AG08396 (cell line): ENCODE measurements at regions not wholly inside any gene's neighbourhood (a gene's known extent, or its start where the extent isn't known, plus 50 kb on each side); places are given as distances from the start of the nearest gene placed in this dataset.

Experiments
- DNase-seq: peaks from one replicate; pipeline ENCODE4 v3.0.0; 2012; ENCODE audit warnings: low spot score, mixed read lengths

- no peak for DNase-seq
Measured at GRCh38 chr14:62381311-62382070, 619.3 kb downstream of the SNAPC1 start.

GRCh38 chr14:62409169-62409568 lies 636.1 kb downstream of the KCNH5 start:
- no peak for DNase-seq

- DNase-seq, result no peak
Measured at GRCh38 chr14:62409626-62410300, 635.5 kb downstream of the KCNH5 start.

- DNase-seq, result no peak
Measured at GRCh38 chr14:62420847-62421246, 624.4 kb downstream of the KCNH5 start.

GRCh38 chr14:62428429-62429203 lies 616.6 kb downstream of the KCNH5 start:
- no peak for DNase-seq

GRCh38 chr14:62429683-62430082 lies 615.6 kb downstream of the KCNH5 start:
- no peak for DNase-seq

- no peak for DNase-seq
Measured at GRCh38 chr14:62431496-62431895, 613.8 kb downstream of the KCNH5 start.

GRCh38 chr14:62432955-62433354 lies 612.3 kb downstream of the KCNH5 start:
- DNase-seq, result no peak

GRCh38 chr14:62436261-62436660 lies 609.0 kb downstream of the KCNH5 start:
- DNase-seq, result no peak

GRCh38 chr14:62439210-62439609 lies 606.0 kb downstream of the KCNH5 start:
- DNase-seq, result no peak

- no peak for DNase-seq
Measured at GRCh38 chr14:62443796-62444195, 601.5 kb downstream of the KCNH5 start.

- no peak for DNase-seq
Measured at GRCh38 chr14:62445570-62445969, 599.7 kb downstream of the KCNH5 start.

- no peak for DNase-seq
Measured at GRCh38 chr14:62451221-62451620, 594.0 kb downstream of the KCNH5 start.

GRCh38 chr14:62453226-62453625 lies 592.0 kb downstream of the KCNH5 start:
- no peak for DNase-seq

GRCh38 chr14:62455446-62455845 lies 589.8 kb downstream of the KCNH5 start:
- no peak for DNase-seq

GRCh38 chr14:62462988-62463387 lies 582.3 kb downstream of the KCNH5 start:
- DNase-seq, result no peak

- no peak for DNase-seq
Measured at GRCh38 chr14:62468946-62469345, 576.3 kb downstream of the KCNH5 start.

GRCh38 chr14:62470935-62471334 lies 574.3 kb downstream of the KCNH5 start:
- no peak for DNase-seq

GRCh38 chr14:62491146-62491545 lies 554.1 kb downstream of the KCNH5 start:
- DNase-seq, result no peak

- DNase-seq, result no peak
Measured at GRCh38 chr14:62497708-62498107, 547.5 kb downstream of the KCNH5 start.

- no peak for DNase-seq
Measured at GRCh38 chr14:62501021-62501750, 544.1 kb downstream of the KCNH5 start.

- no peak for DNase-seq
Measured at GRCh38 chr14:62505045-62505444, 540.2 kb downstream of the KCNH5 start.
